Endothelial cell (in vitro differentiated cells): ENCODE measurements at regions not wholly inside any gene's neighbourhood (a gene's known extent, or its start where the extent isn't known, plus 50 kb on each side); places are given as distances from the start of the nearest gene placed in this dataset.

Experiments
- DNase-seq: peaks from one replicate; pipeline ENCODE4 v3.0.0; 2021; ENCODE audit warnings: low spot score
- H3K27ac Mint-ChIP-seq: one replicate; pipeline ENCODE4 v1.8.0; 2021; ENCODE audit warnings: mixed read lengths, inconsistent platforms; ENCODE audit not compliant: unreplicated experiment
- H3K27me3 Mint-ChIP-seq: one replicate; pipeline ENCODE4 v1.8.0; 2021; ENCODE audit warnings: mild to moderate bottlenecking, moderate library complexity, mixed read lengths, inconsistent platforms; ENCODE audit not compliant: unreplicated experiment
- H3K36me3 Mint-ChIP-seq: one replicate; pipeline ENCODE4 v1.8.0; 2021; ENCODE audit warnings: mild to moderate bottlenecking, low read depth, mixed read lengths, inconsistent platforms; ENCODE audit not compliant: unreplicated experiment
- H3K4me1 Mint-ChIP-seq: one replicate; pipeline ENCODE4 v1.8.0; 2021; ENCODE audit warnings: mild to moderate bottlenecking, mixed read lengths, inconsistent platforms; ENCODE audit not compliant: unreplicated experiment
- H3K4me3 Mint-ChIP-seq: one replicate; pipeline ENCODE4 v1.8.0; 2021; ENCODE audit warnings: mild to moderate bottlenecking, mixed read lengths, inconsistent platforms; ENCODE audit not compliant: unreplicated experiment
- H3K9me3 Mint-ChIP-seq: one replicate; pipeline ENCODE4 v1.8.0; 2021; ENCODE audit warnings: mixed read lengths, inconsistent platforms; ENCODE audit not compliant: unreplicated experiment
- CTCF ChIP-seq: fragments of 200-600 bp; sonication (generic); IDR thresholded peaks from one replicate; pipeline ENCODE4 v1.5.0; 2021; ENCODE audit warnings: antibody characterized with exemption; ENCODE audit not compliant: unreplicated experiment

- Mint-ChIP-seq H3K27ac (no peak overlapping the region), H3K4me1 (no peaks in the 10 kb centered on the region), H3K27me3 (no peaks in the 10 kb centered on the region), H3K4me3 (no peak overlapping the region), H3K9me3 (no peaks in the 10 kb centered on the region), H3K36me3 (no peaks in the 10 kb centered on the region)
- no peak for TF ChIP-seq CTCF
- no peak for DNase-seq
Observed at GRCh38 chr3:164927728-164928127, 150.6 kb downstream of the SI start.

- DNase-seq = no peak
Observed at GRCh38 chr3:164918905-164919304, 159.4 kb downstream of the SI start.

GRCh38 chr3:164912916-164913315 lies 165.4 kb downstream of the SI start:
- H3K36me3 Mint-ChIP-seq = peaks cover 4% of the 10 kb centered on the region
- no peak for TF ChIP-seq CTCF
- no peak overlapping the region for H3K27ac Mint-ChIP-seq
- H3K4me3 Mint-ChIP-seq = no peak overlapping the region
- no peaks in the 10 kb centered on the region for H3K4me1 Mint-ChIP-seq
- no peaks in the 10 kb centered on the region for H3K9me3 Mint-ChIP-seq
- no peaks in the 10 kb centered on the region for H3K27me3 Mint-ChIP-seq
- DNase-seq = no peak

More at GRCh38 chr3:164918905-164919304, 159.4 kb downstream of the SI start:
- no peak overlapping the region for H3K27ac Mint-ChIP-seq
- no peaks in the 10 kb centered on the region for H3K27me3 Mint-ChIP-seq
- no peak for TF ChIP-seq CTCF
- H3K4me3 Mint-ChIP-seq = no peak overlapping the region
- H3K4me1 Mint-ChIP-seq = no peaks in the 10 kb centered on the region
- no peaks in the 10 kb centered on the region for H3K36me3 Mint-ChIP-seq
- H3K9me3 Mint-ChIP-seq = no peaks in the 10 kb centered on the region

- no peak overlapping the region for H3K27ac Mint-ChIP-seq
- H3K36me3 Mint-ChIP-seq = no peaks in the 10 kb centered on the region
- no peak for DNase-seq
- TF ChIP-seq CTCF = no peak
- peaks cover 2% of the 10 kb centered on the region for H3K27me3 Mint-ChIP-seq
- H3K4me1 Mint-ChIP-seq = no peaks in the 10 kb centered on the region
- no peak overlapping the region for H3K4me3 Mint-ChIP-seq
- no peaks in the 10 kb centered on the region for H3K9me3 Mint-ChIP-seq
Observed at GRCh38 chr3:164903820-164904451, 174.4 kb downstream of the SI start.

- Mint-ChIP-seq H3K36me3 (no peaks in the 10 kb centered on the region), H3K4me1 (no peaks in the 10 kb centered on the region), H3K27ac (no peak overlapping the region), H3K4me3 (no peak overlapping the region), H3K27me3 (no peaks in the 10 kb centered on the region), H3K9me3 (no peaks in the 10 kb centered on the region)
- DNase-seq = no peak
- TF ChIP-seq CTCF = no peak
Observed at GRCh38 chr3:164897342-164897741, 181.0 kb downstream of the SI start.
